Neural cell (in vitro differentiated cells): ENCODE measurements at regions not wholly inside any gene's neighbourhood (a gene's known extent, or its start where the extent isn't known, plus 50 kb on each side); places are given as distances from the start of the nearest gene placed in this dataset.

Source experiments
- H2AFZ ChIP-seq: fragments of 200-600, 300-800 bp; sonication (generic), shearing (Covaris generic); 2 replicates; pipeline ENCODE4 v1.6.0; 2014; ENCODE audit warnings: low read depth, mild to moderate bottlenecking, antibody characterized with exemption, low read length, moderate library complexity
- H3F3A ChIP-seq: fragments of 200-600 bp; shearing (Covaris generic); 2 replicates; pipeline ENCODE4 v1.6.1; 2016; ENCODE audit warnings: mild to moderate bottlenecking, moderate library complexity, mixed read lengths, antibody characterized with exemption, low read length; ENCODE audit not compliant: insufficient read depth, poor library complexity, severe bottlenecking
- H3K27ac ChIP-seq: fragments of 200-600, 300-800 bp; sonication (generic), shearing (Covaris generic); 2 replicates; pipeline ENCODE4 v1.5.1; 2014; ENCODE audit warnings: mild to moderate bottlenecking, low read length, moderate library complexity
- H3K27me3 ChIP-seq: fragments of 300-800, 200-600 bp; sonication (generic), shearing (Covaris generic); 2 replicates; pipeline ENCODE4 v1.6.0; 2014; ENCODE audit warnings: mild to moderate bottlenecking, low read depth, low read length, moderate library complexity; ENCODE audit not compliant: insufficient read depth
- H3K36me3 ChIP-seq: fragments of 300-800, 200-600 bp; sonication (generic), shearing (Covaris generic); 2 replicates; pipeline ENCODE4 v1.5.1; 2014; ENCODE audit warnings: mild to moderate bottlenecking, antibody characterized with exemption, low read length, moderate library complexity; ENCODE audit not compliant: insufficient read depth
- H3K4me2 ChIP-seq: fragments of 300-800, 200-600 bp; sonication (generic), shearing (Covaris generic); 2 replicates; pipeline ENCODE4 v1.6.0; 2014; ENCODE audit warnings: mild to moderate bottlenecking, low read length
- H3K4me3 ChIP-seq: fragments of 300-800, 200-600 bp; sonication (generic), shearing (Covaris generic); 2 replicates; pipeline ENCODE4 v1.5.1; 2014; ENCODE audit warnings: mild to moderate bottlenecking, low read length, moderate library complexity
- H3K79me2 ChIP-seq: fragments of 200-600 bp; shearing (Covaris generic); replicated peaks from 2 replicates; pipeline ENCODE4 v1.6.0; 2014; ENCODE audit warnings: mild to moderate bottlenecking, low read length, moderate library complexity; ENCODE audit not compliant: insufficient read depth
- H3K9ac ChIP-seq: fragments of 300-800, 200-600 bp; sonication (generic), shearing (Covaris generic); 2 replicates; pipeline ENCODE4 v1.6.1; 2016; ENCODE audit warnings: mild to moderate bottlenecking, low read length, mixed read lengths
- H3K9me2 ChIP-seq: fragments of 200-600 bp; shearing (Covaris generic); 2 replicates; pipeline ENCODE4 v1.6.1; 2016; ENCODE audit warnings: mild to moderate bottlenecking, low read length, mixed read lengths; ENCODE audit not compliant: insufficient read depth
- H3K9me3 ChIP-seq: fragments of 200-600, 300-800 bp; sonication (generic), shearing (Covaris generic); 2 replicates; pipeline ENCODE4 v1.6.1; 2016; ENCODE audit warnings: mild to moderate bottlenecking, mixed run types, low read length, moderate library complexity, mixed read lengths
- H4K20me1 ChIP-seq: fragments of 200-600 bp; shearing (Covaris generic); 2 replicates; pipeline ENCODE4 v1.6.1; 2016; ENCODE audit warnings: mild to moderate bottlenecking, mixed run types; ENCODE audit not compliant: insufficient read depth
- CTCF ChIP-seq: fragments of 450-650 bp; IDR thresholded peaks from 2 replicates; pipeline ENCODE4 v1.5.1; 2014; ENCODE audit warnings: antibody characterized with exemption, mild to moderate bottlenecking, moderate library complexity; ENCODE audit not compliant: poor library complexity, severe bottlenecking
- EP300 ChIP-seq: fragments of 450-650 bp; conservative IDR thresholded peaks from 2 replicates; pipeline ENCODE4 v1.6.1; 2014; ENCODE audit warnings: antibody characterized with exemption, mild to moderate bottlenecking, moderate library complexity; ENCODE audit not compliant: poor library complexity, severe bottlenecking
- EZH2 ChIP-seq: fragments of 200-600, 300-800 bp; shearing (Covaris generic), sonication (generic); IDR thresholded peaks from 2 replicates; pipeline ENCODE4 v1.6.1; 2014; ENCODE audit warnings: antibody characterized with exemption, low read length, borderline replicate concordance, mild to moderate bottlenecking; ENCODE audit not compliant: insufficient read depth, poor library complexity, severe bottlenecking
- MXI1 ChIP-seq: fragments of 450-650 bp; conservative IDR thresholded peaks from 2 replicates; pipeline ENCODE4 v1.6.1; 2014; ENCODE audit warnings: antibody characterized with exemption, mild to moderate bottlenecking; ENCODE audit not compliant: poor library complexity, severe bottlenecking
- POLR2AphosphoS5 ChIP-seq: IDR thresholded peaks from 2 replicates; pipeline ENCODE4 v1.6.1; 2012
- RAD21 ChIP-seq: fragments of 450-650 bp; conservative IDR thresholded peaks from 2 replicates; pipeline ENCODE4 v1.6.1; 2014; ENCODE audit warnings: antibody characterized with exemption, mild to moderate bottlenecking, moderate library complexity
- SMC3 ChIP-seq: fragments of 450-650 bp; conservative IDR thresholded peaks from 2 replicates; pipeline ENCODE4 v1.6.1; 2014; ENCODE audit warnings: antibody characterized with exemption, mild to moderate bottlenecking, moderate library complexity; ENCODE audit not compliant: poor library complexity
- TAF1 ChIP-seq: IDR thresholded peaks from 2 replicates; pipeline ENCODE4 v1.6.1; 2012; ENCODE audit warnings: low read depth
- TF ChIP-seq, protein P1 (sequence below): IDR thresholded peaks from 2 replicates; pipeline ENCODE4 v1.6.1; 2012; ENCODE audit warnings: borderline replicate concordance

- H3K36me3 ChIP-seq = no peaks in the 10 kb centered on the region
- H3K4me3 ChIP-seq = no peak overlapping the region
- H4K20me1 ChIP-seq = no peaks in the 10 kb centered on the region
- no peaks in the 10 kb centered on the region for H3K79me2 ChIP-seq
- H3K27ac ChIP-seq = no peak overlapping the region
- H2AFZ ChIP-seq = no peak overlapping the region
- no peaks in the 10 kb centered on the region for H3F3A ChIP-seq
- TF ChIP-seq TAF1 (no peak), POLR2AphosphoS5 (no peak), EP300 (no peak), SMC3 (no peak), MXI1 (no peak), CTCF (no peak), EZH2 (no peak), RAD21 (no peak)
- TF ChIP-seq, protein P1, sequence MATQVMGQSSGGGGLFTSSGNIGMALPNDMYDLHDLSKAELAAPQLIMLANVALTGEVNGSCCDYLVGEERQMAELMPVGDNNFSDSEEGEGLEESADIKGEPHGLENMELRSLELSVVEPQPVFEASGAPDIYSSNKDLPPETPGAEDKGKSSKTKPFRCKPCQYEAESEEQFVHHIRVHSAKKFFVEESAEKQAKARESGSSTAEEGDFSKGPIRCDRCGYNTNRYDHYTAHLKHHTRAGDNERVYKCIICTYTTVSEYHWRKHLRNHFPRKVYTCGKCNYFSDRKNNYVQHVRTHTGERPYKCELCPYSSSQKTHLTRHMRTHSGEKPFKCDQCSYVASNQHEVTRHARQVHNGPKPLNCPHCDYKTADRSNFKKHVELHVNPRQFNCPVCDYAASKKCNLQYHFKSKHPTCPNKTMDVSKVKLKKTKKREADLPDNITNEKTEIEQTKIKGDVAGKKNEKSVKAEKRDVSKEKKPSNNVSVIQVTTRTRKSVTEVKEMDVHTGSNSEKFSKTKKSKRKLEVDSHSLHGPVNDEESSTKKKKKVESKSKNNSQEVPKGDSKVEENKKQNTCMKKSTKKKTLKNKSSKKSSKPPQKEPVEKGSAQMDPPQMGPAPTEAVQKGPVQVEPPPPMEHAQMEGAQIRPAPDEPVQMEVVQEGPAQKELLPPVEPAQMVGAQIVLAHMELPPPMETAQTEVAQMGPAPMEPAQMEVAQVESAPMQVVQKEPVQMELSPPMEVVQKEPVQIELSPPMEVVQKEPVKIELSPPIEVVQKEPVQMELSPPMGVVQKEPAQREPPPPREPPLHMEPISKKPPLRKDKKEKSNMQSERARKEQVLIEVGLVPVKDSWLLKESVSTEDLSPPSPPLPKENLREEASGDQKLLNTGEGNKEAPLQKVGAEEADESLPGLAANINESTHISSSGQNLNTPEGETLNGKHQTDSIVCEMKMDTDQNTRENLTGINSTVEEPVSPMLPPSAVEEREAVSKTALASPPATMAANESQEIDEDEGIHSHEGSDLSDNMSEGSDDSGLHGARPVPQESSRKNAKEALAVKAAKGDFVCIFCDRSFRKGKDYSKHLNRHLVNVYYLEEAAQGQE = no peak
- no peak overlapping the region for H3K4me2 ChIP-seq
- no peaks in the 10 kb centered on the region for H3K27me3 ChIP-seq
- H3K9me3 ChIP-seq = no peaks in the 10 kb centered on the region
- no peak overlapping the region for H3K9ac ChIP-seq
- H3K9me2 ChIP-seq = no peaks in the 10 kb centered on the region
Observed at GRCh38 chr4:184885602-184886001, 59.8 kb upstream of the ACSL1 start.

DNA sequence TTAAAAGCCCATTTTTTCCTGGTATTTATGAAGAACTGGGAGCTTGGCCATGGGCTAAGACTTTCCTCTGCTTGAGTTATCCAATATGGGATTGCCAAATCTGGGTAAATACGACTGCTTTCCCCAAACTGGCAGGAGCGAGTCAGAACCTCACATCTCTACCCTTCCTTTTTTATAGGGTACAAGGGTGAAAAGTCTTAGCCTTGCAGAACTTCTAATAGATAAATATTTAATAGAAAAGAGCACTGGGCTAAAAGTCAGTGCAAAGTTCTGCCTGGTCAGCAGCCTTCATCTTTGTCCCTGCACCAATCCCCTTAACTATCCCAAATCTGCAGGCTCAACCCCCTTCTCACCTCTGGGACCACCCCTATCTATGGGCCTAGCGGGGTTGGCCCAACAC lies 61.6 kb upstream of the ACSL1 start:
- no peak overlapping the region for H3K9ac ChIP-seq
- TF ChIP-seq POLR2AphosphoS5 = no peak
- TF ChIP-seq, protein P1 = no peak
- no peaks in the 10 kb centered on the region for H4K20me1 ChIP-seq
- H3K36me3 ChIP-seq = no peaks in the 10 kb centered on the region
- no peaks in the 10 kb centered on the region for H3K27me3 ChIP-seq
- no peak overlapping the region for H3K4me3 ChIP-seq
- no peaks in the 10 kb centered on the region for H3K9me3 ChIP-seq
- no peak overlapping the region for H2AFZ ChIP-seq
- H3K9me2 ChIP-seq = no peaks in the 10 kb centered on the region
- no peak overlapping the region for H3K4me2 ChIP-seq
- H3K79me2 ChIP-seq = no peaks in the 10 kb centered on the region
- H3K27ac ChIP-seq = no peak overlapping the region
- no peaks in the 10 kb centered on the region for H3F3A ChIP-seq
